ENCODE measurements at regions not wholly inside any gene's neighbourhood (a gene's known extent, or its start where the extent isn't known, plus 50 kb on each side); places are given as distances from the start of the nearest gene placed in this dataset.

DNA sequence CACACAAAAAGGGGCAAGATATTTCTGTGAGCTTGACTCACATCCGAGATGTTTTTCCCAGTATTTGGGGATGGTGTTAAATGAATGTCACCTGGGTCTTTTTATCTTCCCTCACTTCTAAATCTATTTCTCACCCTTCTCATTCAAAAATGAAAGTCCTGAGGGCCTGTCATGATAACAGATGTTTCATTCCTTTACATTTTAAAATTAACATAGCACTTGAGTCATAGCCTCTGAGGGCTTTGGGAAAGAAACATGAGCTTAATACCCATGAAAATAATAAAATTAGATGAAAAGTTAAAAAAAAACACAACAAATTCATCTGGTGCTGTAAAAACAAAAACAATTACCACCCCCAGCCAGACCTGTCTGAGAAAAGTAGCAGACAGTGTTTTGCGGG is 226.7 kb downstream of the HNMT start:
- TF ChIP-seq, protein P1, sequence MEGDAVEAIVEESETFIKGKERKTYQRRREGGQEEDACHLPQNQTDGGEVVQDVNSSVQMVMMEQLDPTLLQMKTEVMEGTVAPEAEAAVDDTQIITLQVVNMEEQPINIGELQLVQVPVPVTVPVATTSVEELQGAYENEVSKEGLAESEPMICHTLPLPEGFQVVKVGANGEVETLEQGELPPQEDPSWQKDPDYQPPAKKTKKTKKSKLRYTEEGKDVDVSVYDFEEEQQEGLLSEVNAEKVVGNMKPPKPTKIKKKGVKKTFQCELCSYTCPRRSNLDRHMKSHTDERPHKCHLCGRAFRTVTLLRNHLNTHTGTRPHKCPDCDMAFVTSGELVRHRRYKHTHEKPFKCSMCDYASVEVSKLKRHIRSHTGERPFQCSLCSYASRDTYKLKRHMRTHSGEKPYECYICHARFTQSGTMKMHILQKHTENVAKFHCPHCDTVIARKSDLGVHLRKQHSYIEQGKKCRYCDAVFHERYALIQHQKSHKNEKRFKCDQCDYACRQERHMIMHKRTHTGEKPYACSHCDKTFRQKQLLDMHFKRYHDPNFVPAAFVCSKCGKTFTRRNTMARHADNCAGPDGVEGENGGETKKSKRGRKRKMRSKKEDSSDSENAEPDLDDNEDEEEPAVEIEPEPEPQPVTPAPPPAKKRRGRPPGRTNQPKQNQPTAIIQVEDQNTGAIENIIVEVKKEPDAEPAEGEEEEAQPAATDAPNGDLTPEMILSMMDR (IDR thresholded peaks at IDR 0.05; ENCODE audit: unreplicated experiment): no peak
- Mint-ChIP-seq H3K36me3 (ENCODE audit: insufficient read depth) (no peaks in the 10 kb centered on the region), H3K9me3 (ENCODE audit: low read depth) (peaks cover 4% of the 10 kb centered on the region), H3K27ac (no peak overlapping the region), H3K4me1 (ENCODE audit: low read depth) (peaks cover 13% of the 10 kb centered on the region), H3K27me3 (no peaks in the 10 kb centered on the region), H3K4me3 (ENCODE audit: low read depth) (no peak overlapping the region)
- no peak for DNase-seq (ENCODE audit: low spot score, unreplicated experiment)

- Mint-ChIP-seq H3K4me3 (ENCODE audit: low read depth) (no peak overlapping the region), H3K9me3 (ENCODE audit: low read depth) (peaks cover 4% of the 10 kb centered on the region), H3K36me3 (ENCODE audit: insufficient read depth) (no peaks in the 10 kb centered on the region), H3K4me1 (ENCODE audit: low read depth) (peaks cover 14% of the 10 kb centered on the region), H3K27me3 (no peaks in the 10 kb centered on the region), H3K27ac (no peak overlapping the region)
- DNase-seq (ENCODE audit: low spot score, unreplicated experiment): no peak
- TF ChIP-seq, protein P1 (IDR thresholded peaks at IDR 0.05; ENCODE audit: unreplicated experiment): no peak
These were observed 229.3 kb downstream of the HNMT start for GRCh38 chr2:138193416-138194213.

GRCh38 chr2:138201286-138201685 is 237.0 kb downstream of the HNMT start:
- Mint-ChIP-seq H3K9me3 (ENCODE audit: low read depth) (peaks cover 12% of the 10 kb centered on the region), H3K36me3 (ENCODE audit: insufficient read depth) (no peaks in the 10 kb centered on the region), H3K27ac (no peak overlapping the region), H3K4me1 (ENCODE audit: low read depth) (peaks cover 3% of the 10 kb centered on the region), H3K4me3 (ENCODE audit: low read depth) (no peak overlapping the region), H3K27me3 (no peaks in the 10 kb centered on the region)
- TF ChIP-seq, protein P1 (IDR thresholded peaks at IDR 0.05; ENCODE audit: unreplicated experiment): no peak
- DNase-seq (ENCODE audit: low spot score, unreplicated experiment): no peak

DNA sequence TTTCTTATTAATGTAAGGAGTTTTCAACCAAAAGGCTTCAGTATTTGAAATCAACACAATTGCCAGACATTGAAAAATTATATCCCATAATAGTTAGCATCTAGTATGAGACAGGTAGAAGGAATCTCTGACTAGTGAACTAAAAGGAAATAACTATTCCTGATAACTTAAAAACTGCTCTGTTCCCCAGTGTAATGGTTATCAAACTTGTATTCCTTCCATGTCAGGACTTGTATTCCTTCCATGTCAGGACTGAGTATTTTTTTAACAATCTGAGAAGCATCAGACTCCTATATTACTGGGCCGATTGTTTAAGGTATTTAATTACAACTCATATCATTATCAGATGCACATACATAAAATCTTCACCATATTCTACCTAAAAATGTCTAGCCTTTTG is 238.5 kb downstream of the HNMT start:
- TF ChIP-seq, protein P1 (IDR thresholded peaks at IDR 0.05; ENCODE audit: unreplicated experiment): no peak
- Mint-ChIP-seq H3K27ac (no peak overlapping the region), H3K36me3 (ENCODE audit: insufficient read depth) (no peaks in the 10 kb centered on the region), H3K4me3 (ENCODE audit: low read depth) (no peak overlapping the region), H3K9me3 (ENCODE audit: low read depth) (peaks cover 12% of the 10 kb centered on the region), H3K4me1 (ENCODE audit: low read depth) (peaks cover 1% of the 10 kb centered on the region), H3K27me3 (no peaks in the 10 kb centered on the region)
- DNase-seq (ENCODE audit: low spot score, unreplicated experiment): no peak

DNA sequence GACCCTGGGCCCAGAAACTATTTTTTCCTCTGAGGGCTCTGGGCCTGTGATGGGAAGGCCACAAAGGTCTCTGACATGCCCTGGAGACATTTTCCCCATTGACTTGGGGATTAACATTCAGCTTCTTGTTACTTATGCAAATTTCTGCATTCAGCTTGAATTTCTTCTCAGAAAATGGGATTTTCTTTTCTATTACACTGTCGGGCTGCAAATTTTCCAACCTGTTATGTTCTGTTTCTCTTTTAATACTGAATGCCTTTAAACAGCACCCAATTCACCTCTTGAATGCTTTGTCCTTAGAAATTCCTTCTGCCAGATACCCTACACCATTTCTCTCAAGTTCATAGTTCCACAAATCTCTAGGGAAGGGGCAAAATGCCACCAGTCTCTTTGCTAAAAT is 241.0 kb downstream of the HNMT start:
- Mint-ChIP-seq H3K4me1 (ENCODE audit: low read depth) (peaks cover 1% of the 10 kb centered on the region), H3K36me3 (ENCODE audit: insufficient read depth) (no peaks in the 10 kb centered on the region), H3K27ac (no peak overlapping the region), H3K4me3 (ENCODE audit: low read depth) (no peak overlapping the region), H3K9me3 (ENCODE audit: low read depth) (peaks cover 12% of the 10 kb centered on the region), H3K27me3 (no peaks in the 10 kb centered on the region)
- TF ChIP-seq, protein P1 (IDR thresholded peaks at IDR 0.05; ENCODE audit: unreplicated experiment): no peak
- DNase-seq (ENCODE audit: low spot score, unreplicated experiment): no peak
